ENCODE measurements at regions not wholly inside any gene's neighbourhood (a gene's known extent, or its start where the extent isn't known, plus 50 kb on each side); places are given as distances from the start of the nearest gene placed in this dataset.

- no peak for DNase-seq (ENCODE audit: low spot score)
Measured at GRCh38 chrX:43018031-43018430, 240.1 kb upstream of the PPP1R2C start.

GRCh38 chrX:43019021-43019420 lies 241.1 kb upstream of the PPP1R2C start:
- DNase-seq (ENCODE audit: low spot score), result no peak

GRCh38 chrX:43025806-43026315 lies 247.9 kb upstream of the PPP1R2C start:
- DNase-seq (ENCODE audit: low spot score), result no peak

GRCh38 chrX:43064096-43064495 lies 286.1 kb upstream of the PPP1R2C start:
- no peak for DNase-seq (ENCODE audit: low spot score)

GRCh38 chrX:43065978-43066377 lies 288.0 kb upstream of the PPP1R2C start:
- DNase-seq (ENCODE audit: low spot score), result no peak

- DNase-seq (ENCODE audit: low spot score), result no peak
Measured at GRCh38 chrX:43068639-43069038, 290.7 kb upstream of the PPP1R2C start.

- DNase-seq (ENCODE audit: low spot score), result no peak
Measured at GRCh38 chrX:43083016-43083415, 305.1 kb upstream of the PPP1R2C start.

GRCh38 chrX:43087830-43088229 lies 309.9 kb upstream of the PPP1R2C start:
- no peak for DNase-seq (ENCODE audit: low spot score)

- no peak for DNase-seq (ENCODE audit: low spot score)
Measured at GRCh38 chrX:43096830-43097229, 318.9 kb upstream of the PPP1R2C start.

GRCh38 chrX:43106009-43106408 lies 328.0 kb upstream of the PPP1R2C start:
- no peak for DNase-seq (ENCODE audit: low spot score)

- no peak for DNase-seq (ENCODE audit: low spot score)
Measured at GRCh38 chrX:43108828-43109227, 330.9 kb upstream of the PPP1R2C start.

- peak; percentile 1 for DNase-seq (ENCODE audit: low spot score)
Measured at GRCh38 chrX:43121637-43122036, 343.7 kb upstream of the PPP1R2C start.

- no peak for DNase-seq (ENCODE audit: low spot score)
Measured at GRCh38 chrX:43139645-43140044, 361.7 kb upstream of the PPP1R2C start.

- DNase-seq (ENCODE audit: low spot score), result no peak
Measured at GRCh38 chrX:43140582-43140981, 362.6 kb upstream of the PPP1R2C start.

GRCh38 chrX:43141885-43142284 lies 363.9 kb upstream of the PPP1R2C start:
- no peak for DNase-seq (ENCODE audit: low spot score)

GRCh38 chrX:43148305-43148704 lies 370.3 kb upstream of the PPP1R2C start:
- DNase-seq (ENCODE audit: low spot score), result no peak

GRCh38 chrX:43165343-43165920 lies 387.5 kb upstream of the PPP1R2C start:
- DNase-seq (ENCODE audit: low spot score), result no peak

GRCh38 chrX:43166874-43167273 lies 388.9 kb upstream of the PPP1R2C start:
- DNase-seq (ENCODE audit: low spot score), result no peak

GRCh38 chrX:43175434-43175833 lies 397.5 kb upstream of the PPP1R2C start:
- DNase-seq (ENCODE audit: low spot score), result no peak

GRCh38 chrX:43176686-43177085 lies 398.7 kb upstream of the PPP1R2C start:
- peak; percentile 34 for DNase-seq (ENCODE audit: low spot score)

GRCh38 chrX:43188296-43188695 lies 410.3 kb upstream of the PPP1R2C start:
- DNase-seq (ENCODE audit: low spot score), result no peak

- no peak for DNase-seq (ENCODE audit: low spot score)
Measured at GRCh38 chrX:43211570-43211969, 433.6 kb upstream of the PPP1R2C start.

GRCh38 chrX:43218198-43218597 lies 437.9 kb upstream of the MAOA start:
- peak; percentile 2 for DNase-seq (ENCODE audit: low spot score)

GRCh38 chrX:43224496-43224895 lies 431.6 kb upstream of the MAOA start:
- DNase-seq (ENCODE audit: low spot score), result no peak

All from LoVo (cell line).